Epithelial cell of esophagus (primary cell): ENCODE measurements at regions not wholly inside any gene's neighbourhood (a gene's known extent, or its start where the extent isn't known, plus 50 kb on each side); places are given as distances from the start of the nearest gene placed in this dataset.

Experiments used
- DNase-seq: peaks from one replicate; pipeline ENCODE4 v3.0.0; 2010; ENCODE audit warnings: low read depth
- H3K4me3 ChIP-seq: 2 replicates; pipeline ENCODE4 v1.5.1; 2011; ENCODE audit warnings: mild to moderate bottlenecking, low read length, control low read depth
- TF ChIP-seq, protein P1 (sequence below): IDR thresholded peaks from 2 replicates; pipeline ENCODE4 v1.5.1; 2011; ENCODE audit warnings: low read depth, mild to moderate bottlenecking, low read length, control low read depth, inconsistent platforms; ENCODE audit not compliant: insufficient read depth; ENCODE audit errors: missing control alignments

- no peak overlapping the region for H3K4me3 ChIP-seq
- TF ChIP-seq, protein P1, sequence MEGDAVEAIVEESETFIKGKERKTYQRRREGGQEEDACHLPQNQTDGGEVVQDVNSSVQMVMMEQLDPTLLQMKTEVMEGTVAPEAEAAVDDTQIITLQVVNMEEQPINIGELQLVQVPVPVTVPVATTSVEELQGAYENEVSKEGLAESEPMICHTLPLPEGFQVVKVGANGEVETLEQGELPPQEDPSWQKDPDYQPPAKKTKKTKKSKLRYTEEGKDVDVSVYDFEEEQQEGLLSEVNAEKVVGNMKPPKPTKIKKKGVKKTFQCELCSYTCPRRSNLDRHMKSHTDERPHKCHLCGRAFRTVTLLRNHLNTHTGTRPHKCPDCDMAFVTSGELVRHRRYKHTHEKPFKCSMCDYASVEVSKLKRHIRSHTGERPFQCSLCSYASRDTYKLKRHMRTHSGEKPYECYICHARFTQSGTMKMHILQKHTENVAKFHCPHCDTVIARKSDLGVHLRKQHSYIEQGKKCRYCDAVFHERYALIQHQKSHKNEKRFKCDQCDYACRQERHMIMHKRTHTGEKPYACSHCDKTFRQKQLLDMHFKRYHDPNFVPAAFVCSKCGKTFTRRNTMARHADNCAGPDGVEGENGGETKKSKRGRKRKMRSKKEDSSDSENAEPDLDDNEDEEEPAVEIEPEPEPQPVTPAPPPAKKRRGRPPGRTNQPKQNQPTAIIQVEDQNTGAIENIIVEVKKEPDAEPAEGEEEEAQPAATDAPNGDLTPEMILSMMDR, result no peak
- DNase-seq, result no peak
Measured at GRCh38 chr6:121743691-121744090, 308.2 kb downstream of the GJA1 start.

- peak; percentile 85 for DNase-seq
- no peak overlapping the region for H3K4me3 ChIP-seq
- TF ChIP-seq, protein P1, result no peak
Measured at GRCh38 chr6:121748376-121748775, 312.9 kb downstream of the GJA1 start.

- no peak overlapping the region for H3K4me3 ChIP-seq
- TF ChIP-seq, protein P1, result no peak
- no peak for DNase-seq
Measured at GRCh38 chr6:121748850-121749249, 313.4 kb downstream of the GJA1 start.

DNA sequence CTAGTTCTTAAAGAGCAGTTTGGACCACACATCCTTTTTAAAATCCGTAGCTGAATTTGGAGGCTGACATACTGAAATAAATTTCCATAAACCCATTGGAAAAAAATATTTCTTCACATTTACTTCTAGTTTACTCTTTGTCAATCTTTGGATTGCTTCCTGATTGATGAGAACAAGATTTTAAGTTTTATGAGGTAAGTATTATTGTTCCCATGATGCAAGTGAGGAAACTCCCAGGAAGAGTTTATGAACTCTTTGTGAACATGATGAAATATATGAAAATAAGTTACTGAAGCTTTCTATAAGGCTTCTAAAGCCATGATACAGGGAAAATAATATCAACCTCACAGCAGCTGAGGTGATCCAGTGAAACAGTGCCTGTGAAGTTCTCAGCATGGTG is 320.0 kb downstream of the GJA1 start:
- DNase-seq, result peak; percentile 12
- no peak overlapping the region for H3K4me3 ChIP-seq
- TF ChIP-seq, protein P1, result no peak

DNA sequence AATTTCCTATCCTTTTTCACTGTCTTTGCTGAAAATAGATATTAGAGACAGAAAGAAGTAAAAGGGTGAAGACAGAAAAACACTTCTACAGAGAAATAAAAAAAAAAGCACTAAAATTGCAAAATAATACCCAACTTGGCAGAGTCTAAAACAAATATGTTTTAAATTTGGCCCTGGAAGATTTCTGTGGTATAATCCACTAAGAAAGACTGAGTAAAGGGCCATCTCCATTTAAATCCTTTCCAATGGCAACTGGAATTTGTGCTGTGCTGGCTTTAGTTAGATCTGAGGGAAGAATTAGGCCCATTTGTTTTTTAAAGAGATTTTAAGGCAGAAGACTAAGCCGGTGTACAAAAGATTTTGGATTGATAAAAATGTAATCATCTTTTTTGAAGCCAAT is 321.2 kb downstream of the GJA1 start:
- TF ChIP-seq, protein P1, result no peak
- no peak for DNase-seq
- H3K4me3 ChIP-seq, result no peak overlapping the region

DNA sequence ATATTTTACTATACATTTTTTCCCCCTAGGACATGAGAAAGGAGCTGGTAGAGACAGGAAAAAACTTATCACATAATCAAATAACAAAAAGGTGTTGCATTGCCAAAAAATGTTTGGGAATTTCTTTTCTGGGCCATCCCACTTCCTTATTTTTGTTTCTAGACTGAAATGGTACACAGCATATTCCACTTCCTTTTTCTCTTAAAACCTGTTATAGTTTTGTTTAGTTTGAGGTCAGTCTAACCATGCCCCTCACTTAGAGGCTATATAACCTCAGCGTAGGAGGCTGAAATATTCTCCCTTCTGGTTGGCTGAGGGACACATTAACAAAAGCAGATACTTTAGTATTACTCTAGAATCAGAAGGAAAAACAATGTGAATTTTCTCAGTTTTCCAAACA is 323.9 kb downstream of the GJA1 start:
- TF ChIP-seq, protein P1, result no peak
- no peak for DNase-seq
- no peak overlapping the region for H3K4me3 ChIP-seq

DNA sequence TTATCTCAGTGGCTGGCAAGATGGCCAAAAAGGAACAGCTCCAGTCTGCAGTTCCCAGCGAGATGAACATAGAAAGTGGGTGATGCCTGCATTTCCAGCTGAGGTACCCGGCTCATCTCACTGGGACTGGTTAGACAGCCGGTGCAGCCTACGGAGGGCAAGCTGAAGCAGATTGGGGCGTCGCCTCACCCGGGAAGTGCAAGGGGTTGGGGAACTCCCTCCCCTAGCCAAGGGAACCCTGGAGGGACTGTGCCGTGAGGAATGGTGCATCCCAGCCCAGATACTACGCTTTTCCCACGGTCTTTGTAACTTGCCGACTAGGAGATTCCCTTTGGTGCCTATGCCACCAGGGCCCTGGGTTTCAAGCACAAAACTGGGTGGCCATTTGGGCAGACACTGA is 324.7 kb downstream of the GJA1 start:
- peak; percentile 11 for DNase-seq
- H3K4me3 ChIP-seq, result no peak overlapping the region
- TF ChIP-seq, protein P1, result no peak
